Occipital lobe (tissue), 1 donor: ENCODE measurements at regions not wholly inside any gene's neighbourhood (a gene's known extent, or its start where the extent isn't known, plus 50 kb on each side); places are given as distances from the start of the nearest gene placed in this dataset.

Experiments
- DNase-seq: peaks from one replicate; lab custom pipeline; 2025; lab: John Stamatoyannopoulos, UW

- no peak for DNase-seq
Measured at GRCh38 chr10:117716889-117717288, 174.3 kb downstream of the EMX2 start.

- no peak for DNase-seq
Measured at GRCh38 chr10:117718986-117719920, 176.7 kb downstream of the EMX2 start.

GRCh38 chr10:117720931-117721835, 178.6 kb downstream of the EMX2 start:
- no peak for DNase-seq

DNA sequence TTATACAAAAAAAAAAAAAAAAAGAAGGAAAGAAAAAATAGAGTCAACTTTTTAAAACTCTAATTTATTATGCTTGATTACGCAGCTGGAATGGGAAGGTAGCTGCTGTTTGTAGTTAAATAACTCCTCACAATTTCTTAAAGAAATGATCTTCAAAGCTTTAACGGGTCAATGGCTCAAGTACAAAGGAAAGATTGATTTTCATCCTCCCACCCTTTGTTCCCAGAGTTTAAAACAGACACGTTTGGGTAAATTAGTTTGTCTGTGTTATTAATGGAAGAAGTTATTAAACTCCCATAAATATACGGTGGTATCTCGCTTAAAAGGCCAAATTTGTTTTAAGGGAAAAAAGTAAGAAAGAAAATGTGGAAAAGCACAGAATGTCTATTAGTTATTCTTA, 179.3 kb downstream of the EMX2 start:
- DNase-seq, result no peak

DNA sequence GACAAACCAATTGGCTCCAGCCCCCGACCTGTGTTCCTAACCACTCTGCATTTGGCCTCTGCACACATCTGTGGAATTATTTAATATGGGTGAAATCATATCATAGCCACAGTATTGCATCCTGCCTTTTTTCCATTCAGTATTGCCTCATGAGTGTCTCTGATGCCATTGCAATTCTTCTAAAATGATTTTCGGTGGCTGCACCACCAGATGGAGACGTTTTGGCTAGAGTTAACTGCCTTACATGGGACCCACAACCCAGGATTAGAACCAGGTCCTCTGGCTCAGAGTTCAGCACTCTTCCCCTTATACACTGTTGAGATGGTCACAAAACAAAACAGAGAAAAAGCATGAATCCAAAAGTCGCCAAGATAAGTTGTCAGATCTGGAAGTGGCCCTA, 180.8 kb downstream of the EMX2 start:
- DNase-seq, result no peak

DNA sequence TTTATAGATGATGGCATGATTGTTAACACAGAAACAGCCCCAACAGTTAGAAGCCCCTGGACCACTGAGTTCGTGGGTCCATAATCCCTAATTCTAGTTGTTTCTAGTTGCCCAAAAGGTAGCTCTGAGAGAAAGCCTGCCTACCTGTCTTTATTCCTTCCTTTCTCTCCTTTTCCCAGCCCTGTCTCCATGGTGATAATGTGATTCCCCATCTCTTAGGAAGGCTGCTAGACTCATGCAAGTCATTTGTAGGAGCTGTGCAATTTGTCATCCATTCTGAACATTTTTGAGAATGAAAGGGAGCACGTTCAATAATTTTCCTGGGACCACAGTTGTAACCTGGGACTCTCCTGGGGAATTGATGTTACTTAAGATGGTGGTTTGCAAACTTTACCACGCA, 183.4 kb downstream of the EMX2 start:
- DNase-seq, result no peak

- DNase-seq, result no peak
Measured at GRCh38 chr10:117726596-117727295, 184.2 kb downstream of the EMX2 start.

DNA sequence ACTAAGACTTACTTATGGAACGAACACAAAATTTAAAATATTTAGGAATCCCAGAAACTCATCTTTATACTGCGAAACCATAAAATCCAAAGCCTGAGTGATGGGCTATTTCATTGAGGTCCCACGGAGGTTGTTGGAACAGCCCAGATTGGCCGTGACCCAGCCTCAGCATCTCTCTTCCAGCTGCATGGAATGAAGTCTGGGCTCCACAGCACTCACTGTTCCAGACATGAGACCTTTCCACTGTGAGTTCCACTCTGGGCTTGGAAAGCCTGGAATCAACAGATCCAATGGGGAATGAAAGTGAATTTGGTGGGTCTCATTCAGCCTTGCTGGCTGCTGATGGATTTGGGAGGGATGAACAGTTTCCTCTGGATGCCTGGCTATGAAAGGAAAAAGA, 184.9 kb downstream of the EMX2 start:
- DNase-seq, result no peak

- DNase-seq, result no peak
Measured at GRCh38 chr10:117728087-117728486, 185.5 kb downstream of the EMX2 start.

DNA sequence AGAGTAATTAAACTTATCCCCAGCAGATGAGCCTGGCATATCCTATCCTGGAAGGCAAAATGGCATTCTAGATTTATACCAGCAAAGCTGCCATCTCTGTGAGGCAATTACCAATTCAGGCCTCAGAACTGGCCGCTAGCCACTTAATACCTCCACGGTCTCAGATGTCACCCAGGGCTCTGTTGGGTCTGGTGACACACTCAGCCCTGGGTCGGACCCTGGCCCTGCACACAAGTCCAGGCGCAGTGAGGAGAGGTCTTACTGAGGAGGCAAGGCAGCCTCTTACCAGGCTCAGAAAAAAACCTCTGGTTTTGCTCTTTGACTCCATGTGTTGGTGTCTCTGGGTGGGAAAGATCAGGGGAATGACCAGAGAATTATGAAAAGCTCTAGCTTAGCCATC, 186.6 kb downstream of the EMX2 start:
- no peak for DNase-seq

GRCh38 chr10:117731121-117731791, 188.7 kb downstream of the EMX2 start:
- DNase-seq, result no peak

DNA sequence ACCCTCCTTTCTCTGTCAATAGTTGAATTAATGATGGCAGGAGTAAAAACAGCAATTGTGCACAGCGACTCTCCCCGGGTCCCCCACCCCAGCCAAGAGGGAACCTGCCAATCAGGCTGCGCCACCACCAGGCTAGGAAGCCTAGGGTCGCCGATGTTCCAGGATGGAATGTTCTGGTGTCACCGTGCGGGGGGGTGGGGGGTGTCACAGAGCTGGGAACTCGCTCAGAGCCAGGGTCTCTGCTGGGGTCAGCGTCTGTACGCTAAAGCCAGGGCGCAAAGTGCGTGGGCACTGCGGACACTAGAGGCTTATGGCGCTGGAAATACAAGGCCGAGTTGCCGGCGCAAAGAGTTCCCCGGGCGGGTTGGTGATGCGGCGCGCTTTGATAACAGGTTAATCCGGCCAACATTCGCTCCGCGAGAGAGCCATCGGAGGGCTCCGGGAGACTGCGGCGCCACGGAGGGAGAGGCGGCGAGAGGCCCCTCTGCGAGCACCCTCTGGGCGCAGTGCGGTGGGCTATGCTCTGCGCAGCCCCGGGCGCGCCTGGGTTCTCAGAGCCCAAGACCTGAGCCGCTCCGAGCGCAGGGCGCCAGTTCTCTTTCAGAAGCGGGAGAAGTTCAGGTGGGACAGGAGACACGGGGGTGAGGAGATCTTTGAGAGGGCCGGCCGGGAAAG, 192.3 kb downstream of the EMX2 start:
- DNase-seq, result no peak

GRCh38 chr10:117736655-117737054, 194.1 kb downstream of the EMX2 start:
- no peak for DNase-seq

DNA sequence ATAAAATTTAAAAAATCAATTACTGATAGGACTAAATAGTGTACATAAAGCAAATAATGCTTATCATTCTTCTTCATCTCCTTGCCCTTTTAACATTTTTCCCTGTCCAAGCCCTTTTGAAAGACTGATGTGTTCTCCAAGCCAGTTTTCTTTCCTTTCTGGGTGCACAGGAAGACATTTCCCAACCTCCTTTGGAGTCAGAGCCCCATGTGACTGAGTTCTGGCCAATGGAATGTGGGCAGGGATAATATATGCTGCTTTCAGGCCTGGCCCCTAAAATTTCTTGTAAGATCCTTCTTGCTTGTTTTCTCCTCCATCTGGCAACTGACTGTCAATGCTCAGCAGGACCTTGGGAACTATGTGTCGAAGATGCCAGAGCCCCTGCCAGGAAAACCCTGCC, 197.5 kb downstream of the EMX2 start:
- no peak for DNase-seq

GRCh38 chr10:117740691-117741222, 198.2 kb downstream of the EMX2 start:
- no peak for DNase-seq

DNA sequence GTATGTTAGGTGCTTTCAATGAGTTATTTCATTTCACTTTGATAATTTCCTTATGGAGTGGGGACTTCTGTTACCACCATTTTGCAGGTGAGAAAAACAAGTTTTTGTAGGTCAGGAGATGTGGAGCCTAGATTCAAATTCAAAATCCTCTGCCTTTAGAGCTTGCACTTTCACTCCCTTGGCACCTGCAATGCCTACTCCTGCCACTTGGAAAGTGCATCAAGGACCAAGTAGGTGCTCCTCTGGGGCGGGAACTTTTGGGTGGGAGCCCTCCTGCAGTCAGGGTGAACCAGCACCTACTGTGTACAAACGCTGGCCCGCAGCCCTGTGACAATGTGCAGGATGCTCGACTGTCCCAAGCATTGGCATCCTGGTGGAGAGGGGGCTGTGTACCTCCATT, 199.0 kb downstream of the EMX2 start:
- DNase-seq, result no peak

DNA sequence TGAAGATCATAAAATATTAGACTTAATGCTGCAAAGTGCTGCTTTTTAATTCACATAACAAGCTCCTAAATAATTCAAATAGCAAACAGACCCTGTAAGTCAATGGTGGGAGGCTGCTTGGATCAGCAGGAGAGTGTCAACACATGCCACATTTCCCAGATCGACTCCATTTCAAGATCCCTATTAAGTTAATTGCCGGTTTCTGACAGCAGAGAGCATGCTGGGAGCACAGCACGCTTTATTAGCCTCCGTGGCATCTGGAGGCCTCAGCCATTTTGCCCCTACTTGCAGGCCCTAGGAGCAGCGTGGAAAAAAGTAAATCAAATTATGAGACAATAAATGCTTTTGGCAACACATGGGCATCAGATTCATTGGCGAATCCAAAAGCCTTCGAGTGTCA, 201.0 kb downstream of the EMX2 start:
- DNase-seq, result no peak

DNA sequence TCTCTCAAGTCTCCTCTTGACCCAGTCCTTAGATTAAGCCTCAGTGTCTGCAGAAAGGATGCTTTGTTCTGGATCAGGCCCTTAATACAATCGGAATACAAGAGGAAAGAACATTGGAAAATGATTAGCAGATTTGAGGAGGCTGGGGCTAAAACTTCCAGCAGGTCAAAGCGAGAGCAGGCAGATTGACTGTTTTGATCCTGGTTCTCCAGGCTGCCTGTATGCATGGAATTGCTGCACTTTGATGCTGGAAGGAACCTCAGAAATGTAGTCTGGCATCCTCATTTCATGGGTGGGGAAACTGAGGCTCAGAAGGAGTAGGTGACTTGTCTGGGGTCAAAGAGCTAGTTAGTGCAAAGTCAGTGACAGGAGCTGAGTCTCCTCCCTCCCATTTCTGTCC, 202.8 kb downstream of the EMX2 start:
- no peak for DNase-seq

DNA sequence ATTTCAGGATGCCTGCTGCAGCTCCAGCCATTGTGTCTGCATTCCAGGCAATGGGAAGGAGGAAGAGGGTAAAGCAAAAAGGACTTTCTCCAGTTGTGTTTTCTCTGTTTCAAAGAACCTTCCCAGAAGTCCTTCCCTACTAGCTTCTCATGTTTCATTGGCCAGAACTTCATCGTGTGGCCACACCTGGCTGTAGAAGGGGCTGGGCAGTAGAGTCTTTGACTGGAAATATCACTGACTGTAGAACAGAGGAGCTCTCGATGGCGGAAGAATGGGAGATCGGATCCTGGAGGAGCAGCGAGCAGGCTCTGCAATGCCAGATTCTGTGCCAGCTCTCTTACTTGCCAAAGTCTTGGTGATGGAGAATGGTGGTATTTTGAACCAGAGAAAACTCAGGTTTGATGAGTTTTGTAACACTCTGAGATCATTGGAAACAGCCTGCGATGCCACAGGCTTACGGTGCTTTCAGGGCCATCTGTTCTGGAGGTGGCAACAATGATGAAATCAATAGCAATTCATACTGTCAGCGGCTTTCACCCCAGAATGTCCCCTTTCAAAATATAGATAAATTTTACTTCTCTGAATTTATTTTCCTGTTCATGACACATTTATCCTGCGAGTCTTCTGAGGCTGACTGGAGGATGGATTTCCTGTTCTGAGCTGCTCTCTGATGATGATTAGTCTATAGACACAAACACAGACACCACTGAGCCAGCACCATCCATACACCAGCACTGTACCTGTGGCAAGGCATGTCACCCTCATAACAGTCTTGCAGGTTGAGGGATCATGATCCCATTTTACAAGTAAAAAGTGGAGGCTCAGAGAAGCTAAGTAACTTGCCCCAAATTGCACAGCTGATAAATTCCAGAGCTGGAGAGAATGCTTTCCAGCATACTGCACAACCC, 204.2 kb downstream of the EMX2 start:
- DNase-seq, result no peak
